Dendritic cell treated with granulocyte-macrophage colony-stimulating factor and Interleukin-4, amounts not matched to agents 40 ng/mL and 50 ng/mL, for 4 days (primary cell): ENCODE measurements at regions not wholly inside any gene's neighbourhood (a gene's known extent, or its start where the extent isn't known, plus 50 kb on each side); places are given as distances from the start of the nearest gene placed in this dataset.
"Not testable (repeated sequence)": the region's sequence is repeated elsewhere in the genome, so short reads cannot be mapped to it uniquely, and the experiment has no call there.

ENCODE experiments used
- H3K27ac Mint-ChIP-seq: one replicate; pipeline ENCODE4 v1.8.0; 2022; ENCODE audit warnings: mild to moderate bottlenecking, mixed read lengths
- H3K27me3 Mint-ChIP-seq: one replicate; pipeline ENCODE4 v1.8.0; 2022; ENCODE audit warnings: mild to moderate bottlenecking, mixed read lengths
- H3K36me3 Mint-ChIP-seq: one replicate; pipeline ENCODE4 v1.8.0; 2022; ENCODE audit warnings: low read depth, mixed read lengths
- H3K4me1 Mint-ChIP-seq: one replicate; pipeline ENCODE4 v1.8.0; 2022; ENCODE audit warnings: low read depth, mixed read lengths
- H3K4me3 Mint-ChIP-seq: one replicate; pipeline ENCODE4 v1.8.0; 2022; ENCODE audit warnings: mild to moderate bottlenecking, moderate library complexity, mixed read lengths
- H3K9me3 Mint-ChIP-seq: one replicate; pipeline ENCODE4 v1.8.0; 2022; ENCODE audit warnings: mixed read lengths
- intact Hi-C: fragments of 100-400 bp; cut with micrococcal nuclease; formaldehyde crosslinking; loops from one replicate; pipeline ENCODE4 v1.15.0; 2022

GRCh38 chr4:131883181-131883580, 1265.9 kb upstream of the PCDH10 start:
- H3K36me3 Mint-ChIP-seq, intact Hi-C loops, H3K27ac Mint-ChIP-seq, H3K27me3 Mint-ChIP-seq, H3K9me3 Mint-ChIP-seq, H3K4me1 Mint-ChIP-seq, H3K4me3 Mint-ChIP-seq: not testable (repeated sequence)

GRCh38 chr4:131925662-131926061, 1223.4 kb upstream of the PCDH10 start:
- H3K27me3 Mint-ChIP-seq, H3K9me3 Mint-ChIP-seq, H3K4me3 Mint-ChIP-seq, intact Hi-C loops, H3K36me3 Mint-ChIP-seq, H3K4me1 Mint-ChIP-seq, H3K27ac Mint-ChIP-seq: not testable (repeated sequence)

- H3K27ac Mint-ChIP-seq, H3K36me3 Mint-ChIP-seq, H3K4me1 Mint-ChIP-seq, intact Hi-C loops, H3K4me3 Mint-ChIP-seq, H3K27me3 Mint-ChIP-seq, H3K9me3 Mint-ChIP-seq: not testable (repeated sequence)
Measured at GRCh38 chr4:131967646-131968045, 1181.4 kb upstream of the PCDH10 start.

- Mint-ChIP-seq H3K9me3 (peaks cover 45% of the 10 kb centered on the region), H3K27ac (no peak overlapping the region), H3K27me3 (no peaks in the 10 kb centered on the region), H3K4me3 (peak overlapping the region; percentile 75), H3K4me1 (no peaks in the 10 kb centered on the region), H3K36me3 (peaks cover 6% of the 10 kb centered on the region)
- intact Hi-C loops: no loop called here
Measured at GRCh38 chr4:131974730-131975129, 1174.4 kb upstream of the PCDH10 start.

GRCh38 chr4:131975276-131976132, 1173.6 kb upstream of the PCDH10 start:
- H3K4me1 Mint-ChIP-seq, H3K27me3 Mint-ChIP-seq, intact Hi-C loops, H3K36me3 Mint-ChIP-seq: not testable (repeated sequence)
- H3K27ac Mint-ChIP-seq: peak overlapping the region; percentile 57
- H3K9me3 Mint-ChIP-seq: peaks cover 45% of the 10 kb centered on the region
- H3K4me3 Mint-ChIP-seq: peak overlapping the region; percentile 75

DNA sequence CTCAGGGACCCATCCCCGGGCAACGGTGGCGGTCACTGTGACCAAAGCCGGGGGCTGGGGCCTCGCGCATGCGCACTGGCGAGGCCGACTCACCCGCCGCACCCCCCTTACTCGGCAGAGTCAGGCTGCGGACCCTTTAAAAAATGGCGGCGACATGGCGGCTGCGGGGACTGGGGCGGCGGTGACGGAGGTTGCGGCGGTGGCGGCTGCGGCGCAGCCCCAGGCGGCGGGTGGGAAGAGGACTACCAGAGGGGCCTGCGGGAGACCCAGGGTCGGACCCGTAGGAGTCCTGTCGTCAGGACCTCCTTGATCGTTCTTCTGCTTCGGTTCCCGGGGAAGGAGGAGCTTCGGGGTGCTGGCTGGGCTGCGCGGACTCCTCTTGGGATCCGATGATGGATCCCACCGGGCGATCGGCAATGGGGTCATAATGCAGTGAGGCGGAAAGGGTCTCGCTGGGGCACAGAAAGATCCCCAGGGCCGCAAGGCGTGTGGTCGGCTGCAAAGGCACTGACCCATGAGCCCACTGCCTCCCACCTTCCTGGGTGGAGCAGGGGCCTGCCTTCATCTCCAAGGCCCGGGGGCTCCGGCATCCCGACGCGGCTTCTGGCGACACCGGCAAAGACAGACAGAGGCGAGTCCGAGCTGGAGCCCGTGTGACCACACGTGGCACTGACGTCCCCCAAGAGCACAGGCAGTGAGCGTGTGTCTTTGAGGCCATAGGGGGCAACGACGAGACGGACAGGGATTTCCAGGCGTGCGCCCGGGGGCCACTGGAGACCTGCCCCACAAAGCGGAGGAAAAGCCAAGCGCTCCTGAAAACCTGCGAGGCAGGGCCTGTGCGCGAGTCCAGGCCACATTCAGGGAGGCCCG, 1172.7 kb upstream of the PCDH10 start:
- H3K27ac Mint-ChIP-seq: peak overlapping the region; percentile 57

GRCh38 chr4:131978120-131978519, 1171.0 kb upstream of the PCDH10 start:
- intact Hi-C loops: no loop called here
- Mint-ChIP-seq H3K36me3 (peaks cover 6% of the 10 kb centered on the region), H3K27me3 (no peaks in the 10 kb centered on the region), H3K4me3 (no peak overlapping the region), H3K4me1 (no peaks in the 10 kb centered on the region), H3K27ac (no peak overlapping the region), H3K9me3 (peaks cover 45% of the 10 kb centered on the region)

More for the DNA sequence above, 1172.7 kb upstream of the PCDH10 start:
- H3K9me3 Mint-ChIP-seq: peaks cover 45% of the 10 kb centered on the region
- H3K4me1 Mint-ChIP-seq, intact Hi-C loops, H3K27me3 Mint-ChIP-seq, H3K36me3 Mint-ChIP-seq: not testable (repeated sequence)
- H3K4me3 Mint-ChIP-seq: peak overlapping the region; percentile 75

DNA sequence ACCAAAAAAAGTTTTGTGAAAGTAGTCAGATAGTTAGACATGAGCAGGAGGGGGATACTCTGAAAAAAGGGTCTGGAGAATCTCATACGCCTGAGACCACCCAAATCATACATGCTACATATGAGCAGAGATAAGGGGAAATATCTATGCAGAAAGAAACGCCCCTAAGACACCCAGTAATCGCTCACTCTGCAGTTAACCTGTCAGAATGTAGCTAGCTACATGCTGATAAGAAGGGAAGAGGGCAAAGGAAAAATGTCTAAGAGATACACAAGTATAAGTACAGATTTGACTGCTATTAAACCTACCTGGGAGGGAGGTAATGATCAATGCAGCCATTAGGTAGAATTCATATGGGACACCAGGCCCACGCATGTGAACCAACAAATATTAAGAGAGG, 1159.5 kb upstream of the PCDH10 start:
- intact Hi-C loops: no loop called here
- Mint-ChIP-seq H3K9me3 (no peaks in the 10 kb centered on the region), H3K4me1 (no peaks in the 10 kb centered on the region), H3K4me3 (no peak overlapping the region), H3K36me3 (no peaks in the 10 kb centered on the region), H3K27me3 (no peaks in the 10 kb centered on the region), H3K27ac (no peak overlapping the region)

- no peak overlapping the region for H3K27ac Mint-ChIP-seq
- H3K9me3 Mint-ChIP-seq: no peaks in the 10 kb centered on the region
- H3K27me3 Mint-ChIP-seq: no peaks in the 10 kb centered on the region
- no peaks in the 10 kb centered on the region for H3K36me3 Mint-ChIP-seq
- intact Hi-C loops: no loop called here
- H3K4me3 Mint-ChIP-seq: no peak overlapping the region
- H3K4me1 Mint-ChIP-seq: no peaks in the 10 kb centered on the region
Measured at GRCh38 chr4:132001542-132001941, 1147.6 kb upstream of the PCDH10 start.

GRCh38 chr4:132003593-132003992, 1145.5 kb upstream of the PCDH10 start:
- no peaks in the 10 kb centered on the region for H3K27me3 Mint-ChIP-seq
- H3K36me3 Mint-ChIP-seq: no peaks in the 10 kb centered on the region
- no peak overlapping the region for H3K27ac Mint-ChIP-seq
- intact Hi-C loops: no loop called here
- no peaks in the 10 kb centered on the region for H3K4me1 Mint-ChIP-seq
- no peaks in the 10 kb centered on the region for H3K9me3 Mint-ChIP-seq
- no peak overlapping the region for H3K4me3 Mint-ChIP-seq

DNA sequence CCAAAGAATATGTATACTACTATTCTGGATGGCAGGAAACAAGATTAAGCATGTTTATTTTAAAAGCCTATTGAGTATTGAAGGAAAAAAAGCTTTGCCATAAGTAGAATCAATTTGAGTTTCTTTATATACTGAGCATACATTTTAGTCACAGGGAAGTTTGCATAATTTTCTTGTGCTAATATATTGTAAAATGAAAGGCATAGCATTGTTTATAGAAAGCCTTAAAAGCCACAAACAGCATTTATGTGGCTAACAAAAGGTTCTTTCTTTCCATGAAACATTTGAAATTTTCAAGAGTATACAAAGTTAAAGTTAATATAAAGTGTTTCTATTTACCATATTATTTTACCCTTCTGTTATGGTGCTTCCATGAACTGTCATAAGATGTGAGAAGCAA, 1133.8 kb upstream of the PCDH10 start:
- H3K4me1 Mint-ChIP-seq: no peaks in the 10 kb centered on the region
- no peaks in the 10 kb centered on the region for H3K27me3 Mint-ChIP-seq
- no peak overlapping the region for H3K27ac Mint-ChIP-seq
- intact Hi-C loops: no loop called here
- H3K9me3 Mint-ChIP-seq: no peaks in the 10 kb centered on the region
- H3K4me3 Mint-ChIP-seq: no peak overlapping the region
- H3K36me3 Mint-ChIP-seq: no peaks in the 10 kb centered on the region

DNA sequence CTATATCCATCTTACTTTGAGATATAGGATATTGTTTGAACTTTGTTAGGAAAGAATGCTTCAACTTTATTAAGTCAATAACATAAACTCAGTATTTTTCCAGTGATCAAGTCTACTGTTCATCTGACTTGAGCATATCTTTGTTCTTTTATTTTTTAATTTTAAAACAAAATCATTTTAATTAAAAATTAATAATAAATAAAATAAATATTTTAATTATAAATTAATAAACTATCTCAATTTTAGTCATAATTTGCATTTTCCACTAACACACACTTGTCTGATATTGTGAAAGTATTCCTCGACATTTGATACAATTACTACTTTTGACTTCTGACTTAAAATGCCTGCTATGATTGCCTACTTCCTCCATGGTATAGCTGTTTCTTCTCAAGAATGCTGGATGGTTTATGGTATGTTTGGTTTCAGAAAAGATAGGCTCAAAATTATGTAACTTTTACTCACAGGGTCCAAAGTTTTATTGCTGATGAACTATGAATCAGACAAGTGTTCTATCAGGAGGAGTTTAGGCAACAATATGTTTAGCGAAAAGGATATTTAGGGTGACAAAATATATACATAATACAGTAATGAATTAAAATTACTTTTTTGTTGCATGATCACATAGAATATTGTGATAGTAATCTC, 1132.3 kb upstream of the PCDH10 start:
- intact Hi-C loops: no loop called here
- H3K4me3 Mint-ChIP-seq: no peak overlapping the region
- no peaks in the 10 kb centered on the region for H3K9me3 Mint-ChIP-seq
- no peak overlapping the region for H3K27ac Mint-ChIP-seq
- H3K27me3 Mint-ChIP-seq: no peaks in the 10 kb centered on the region
- H3K36me3 Mint-ChIP-seq: no peaks in the 10 kb centered on the region
- H3K4me1 Mint-ChIP-seq: no peaks in the 10 kb centered on the region

- no peak overlapping the region for H3K27ac Mint-ChIP-seq
- H3K36me3 Mint-ChIP-seq: no peaks in the 10 kb centered on the region
- no peaks in the 10 kb centered on the region for H3K9me3 Mint-ChIP-seq
- H3K27me3 Mint-ChIP-seq: no peaks in the 10 kb centered on the region
- H3K4me3 Mint-ChIP-seq: no peak overlapping the region
- intact Hi-C loops: no loop called here
- H3K4me1 Mint-ChIP-seq: no peaks in the 10 kb centered on the region
Measured at GRCh38 chr4:132026166-132026565, 1122.9 kb upstream of the PCDH10 start.

GRCh38 chr4:132026816-132027215, 1122.3 kb upstream of the PCDH10 start:
- intact Hi-C loops: no loop called here
- no peak overlapping the region for H3K27ac Mint-ChIP-seq
- H3K4me1 Mint-ChIP-seq: no peaks in the 10 kb centered on the region
- no peaks in the 10 kb centered on the region for H3K36me3 Mint-ChIP-seq
- H3K9me3 Mint-ChIP-seq: no peaks in the 10 kb centered on the region
- no peak overlapping the region for H3K4me3 Mint-ChIP-seq
- no peaks in the 10 kb centered on the region for H3K27me3 Mint-ChIP-seq
